ENCODE measurements at regions not wholly inside any gene's neighbourhood (a gene's known extent, or its start where the extent isn't known, plus 50 kb on each side); places are given as distances from the start of the nearest gene placed in this dataset.

- TF ChIP-seq NFE2L1 (CRISPR knock-in tag; IDR thresholded peaks at IDR 0.05) (no peak), ATF3 (CRISPR knock-in tag; conservative IDR thresholded peaks at IDR 0.05) (no peak), ZNF317 (CRISPR knock-in tag; IDR thresholded peaks at IDR 0.05; ENCODE audit: borderline replicate concordance, low read depth) (no peak), SP1 (CRISPR knock-in tag; conservative IDR thresholded peaks at IDR 0.05) (no peak), CTCF (IDR thresholded peaks at IDR 0.05) (no peak), ZBTB21 (CRISPR knock-in tag; IDR thresholded peaks at IDR 0.05; ENCODE audit: borderline replicate concordance) (no peak), ZNF416 (CRISPR knock-in tag; IDR thresholded peaks at IDR 0.05) (no peak)
Measured at GRCh38 chrX:115437841-115438595, 123.0 kb upstream of the PLS3 start.

Data from WTC11 (cell line).